K562 (cell line): ENCODE measurements at regions not wholly inside any gene's neighbourhood (a gene's known extent, or its start where the extent isn't known, plus 50 kb on each side); places are given as distances from the start of the nearest gene placed in this dataset.

Experiments used
- ATAC-seq: fragments of 200-7000 bp; cut with Tn5 transposase; 3 replicates; pipeline ENCODE4 v1.9.1; 2020; ENCODE audit warnings: moderate library complexity
- BruUV-seq: library from RNA; stranded (reverse); fragments of 400-500 nt; replicated peaks from 2 replicates; lab custom pipeline; 2021; lab: Mats Ljungman, UMichigan
- CTCF ChIA-PET: fragments of 300-600 bp; formaldehyde crosslinking; extraction: SDS; loops from one replicate; lab custom pipeline; 2021; ENCODE audit warnings: low intra/inter-chr PET ratio; lab: Yijun Ruan, JAX
- POLR2A ChIA-PET: fragments of 300-600, 350-650 bp; sonication (Branson Sonifier 250); formaldehyde crosslinking; extraction: SDS; loops from one replicate; lab custom pipeline; 2021; ENCODE audit warnings: antibody characterized with exemption, inconsistent platforms; lab: Yijun Ruan, JAX
- DNase-seq, 4 experiments: peaks; one replicate each; pipeline versions ENCODE4 v3.0.0 to v3.0.0-alpha.2; 2011 to 2018; ENCODE audit warnings: low spot score in 3 of 4, mixed read lengths in 3 of 4; ENCODE audit errors: extremely low read depth in 1 of 4
- FAIRE-seq: peaks from 2 replicates; lab custom pipeline; 2011; peaks lifted over from hg19 to GRCh38; lab: Jason Lieb, UNC
- H2AFZ ChIP-seq: 2 replicates; pipeline ENCODE4 v1.6.0; 2011; ENCODE audit warnings: low read depth, low read length, control low read depth, inconsistent platforms
- H3K27ac ChIP-seq: fragments of 200-600 bp; 3 replicates; pipeline ENCODE4 v1.8.0; 2011; ENCODE audit warnings: low read depth, mild to moderate bottlenecking, control low read depth, inconsistent platforms, low read length, moderate library complexity, mixed read lengths; ENCODE audit errors: extremely low read depth
- H3K27me3 ChIP-seq, 2 experiments: fragments of 300-600 bp in 1 of 2; 2 replicates in 1 of 2; 3 replicates in 1 of 2; pipeline versions ENCODE4 v1.6.0 to v1.8.0; 2011; ENCODE audit warnings: inconsistent platforms in 2 of 2, low read length in 2 of 2, mild to moderate bottlenecking in 1 of 2, mixed read lengths in 1 of 2, moderate library complexity in 1 of 2; ENCODE audit not compliant: control insufficient read depth in 2 of 2, insufficient read depth in 2 of 2
- H3K36me3 ChIP-seq: fragments of 300-600 bp; 3 replicates; pipeline ENCODE4 v1.8.0; 2011; ENCODE audit warnings: mild to moderate bottlenecking, low read length, inconsistent platforms; ENCODE audit not compliant: control insufficient read depth, insufficient read depth
- H3K4me1 ChIP-seq, 2 experiments: fragments of 200-600 bp in 1 of 2; replicated peaks in 1 of 2; 2 replicates in 1 of 2; 3 replicates in 1 of 2; pipeline versions ENCODE4 v1.5.1 to v1.8.0; 2011; ENCODE audit warnings: inconsistent platforms in 2 of 2, low read length in 2 of 2, mild to moderate bottlenecking in 1 of 2, mixed read lengths in 1 of 2, moderate library complexity in 1 of 2; ENCODE audit not compliant: control insufficient read depth in 2 of 2, insufficient read depth in 2 of 2
- H3K4me2 ChIP-seq: 2 replicates; pipeline ENCODE4 v1.6.1; 2011; ENCODE audit warnings: low read length, control low read depth, inconsistent platforms, mixed read lengths; ENCODE audit not compliant: insufficient read depth
- H3K4me3 ChIP-seq: fragments of 200-600 bp; sonication (generic), shearing (Covaris generic); 2 replicates; pipeline ENCODE4 v1.5.1; 2016; ENCODE audit warnings: control low read depth, inconsistent platforms
- H3K79me2 ChIP-seq: fragments of 200-600 bp; 3 replicates; pipeline ENCODE4 v1.8.0; 2011; ENCODE audit warnings: low read length, inconsistent platforms; ENCODE audit not compliant: control insufficient read depth, insufficient read depth
- H3K9ac ChIP-seq, 2 experiments: 2 replicates each; pipeline versions ENCODE4 v1.6.0 to v1.6.1; 2011; ENCODE audit warnings: low read depth in 2 of 2, low read length in 2 of 2, control low read depth in 1 of 2, inconsistent platforms in 1 of 2, mild to moderate bottlenecking in 1 of 2, mixed read lengths in 1 of 2; ENCODE audit not compliant: insufficient read depth in 1 of 2
- H3K9me1 ChIP-seq: one replicate; pipeline ENCODE4 v1.6.0; 2011; ENCODE audit warnings: inconsistent platforms, mild to moderate bottlenecking, low read length, moderate library complexity; ENCODE audit not compliant: control insufficient read depth, insufficient read depth
- H3K9me3 ChIP-seq: replicated peaks from 2 replicates; pipeline ENCODE4 v1.5.1; 2011; ENCODE audit warnings: low read depth, low read length, inconsistent platforms; ENCODE audit not compliant: control insufficient read depth, insufficient read depth
- H4K20me1 ChIP-seq: replicated peaks from 2 replicates; pipeline ENCODE4 v1.6.1; 2011; ENCODE audit warnings: low read length, inconsistent platforms, mixed read lengths; ENCODE audit not compliant: control insufficient read depth, insufficient read depth
- ARID3A ChIP-seq: IDR thresholded peaks from 2 replicates; pipeline ENCODE4 v1.6.1; 2012; ENCODE audit warnings: low read depth, low read length, improper control_type of control experiment, borderline replicate concordance
- BCL6 ChIP-seq: fragments of 250-450 bp; sonication (Bioruptor Pico); IDR thresholded peaks from 2 replicates; pipeline ENCODE4 v1.4.0; 2020
- CXXC5 ChIP-seq: fragments of 250-450 bp; sonication (Bioruptor Pico); IDR thresholded peaks from 2 replicates; pipeline ENCODE4 v1.8.0; 2022; ENCODE audit warnings: inconsistent platforms, mild to moderate bottlenecking, moderate library complexity
- NFE2 ChIP-seq: IDR thresholded peaks from 2 replicates; pipeline ENCODE4 v1.6.1; 2014; ENCODE audit warnings: antibody characterized with exemption, low read depth
- PTTG1 ChIP-seq: fragments of 450-650 bp; IDR thresholded peaks from 2 replicates; pipeline ENCODE4 v1.6.1; 2016; ENCODE audit warnings: low read depth, mild to moderate bottlenecking, missing genetic modification characterization, missing compliant biosample characterization
- SRF ChIP-seq, 2 experiments: fragments of 250-450, 450-650 bp in 1 of 2; sonication (Bioruptor Pico) in 1 of 2; sonication (generic) in 1 of 2; formaldehyde crosslinking; IDR thresholded peaks; 2 replicates each; pipeline versions ENCODE4 v1.5.0 to v1.5.1; 2020 to 2022; ENCODE audit warnings: mild to moderate bottlenecking in 1 of 2, missing genetic modification reagents in 1 of 2
- ZBTB34 ChIP-seq: fragments of 250-450 bp; sonication (Bioruptor Pico); IDR thresholded peaks from 2 replicates; pipeline ENCODE4 v1.8.0; 2021; ENCODE audit warnings: mild to moderate bottlenecking, moderate library complexity
- WGBS: fragments of 100-300 bp; shearing (Covaris generic); methylation state at CpG from one replicate; pipeline ENCODE4 v1.1.6; 2016; ENCODE audit warnings: low coverage, mixed read lengths; ENCODE audit not compliant: insufficient coverage; ENCODE audit errors: missing lambda C conversion rate; 5-methylcytosine and 5-hydroxymethylcytosine counted together
- in situ Hi-C: fragments of 300-500 bp; cut with MboI; formaldehyde crosslinking; loops from 4 replicates; pipeline ENCODE4 v1.15.0; 2018; ENCODE audit warnings: inconsistent platforms, mixed read lengths
- intact Hi-C: fragments of 100-400 bp; cut with micrococcal nuclease; formaldehyde crosslinking; loops from 2 replicates; pipeline ENCODE4 v1.14.2; 2022

DNA sequence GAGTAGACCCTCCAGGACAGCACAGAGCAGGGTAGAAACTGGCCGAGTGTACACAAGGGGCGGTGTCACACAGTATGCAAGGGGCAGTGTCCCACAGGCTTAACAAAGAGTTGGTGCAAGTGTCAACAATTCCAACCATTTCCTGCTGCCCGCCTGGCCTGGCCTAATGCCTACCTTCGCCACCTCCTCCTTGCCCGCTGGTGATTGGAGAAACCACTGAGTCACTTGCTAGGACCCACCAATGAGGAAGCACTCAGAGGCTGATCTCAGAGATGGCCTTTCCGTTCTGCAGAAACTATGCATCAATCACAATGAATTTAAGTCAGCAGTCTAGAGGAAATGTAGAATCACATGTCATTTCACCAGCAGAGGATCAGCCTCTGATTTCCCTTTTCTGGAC, 263.3 kb upstream of the PKDCC start:
- intact Hi-C loops, result loop anchor here (5.0 kb wide), 1 partner anchor 87 kb away; no protein-coding TSS in a partner anchor
- DNase-seq (no peak), ATAC-seq (no peak), FAIRE-seq (no peak)
- TF ChIP-seq PTTG1 (no peak), ZBTB34 (CRISPR knock-in tag) (no peak), CXXC5 (CRISPR knock-in tag) (no peak), BCL6 (CRISPR knock-in tag) (no peak), SRF (CRISPR knock-in tag; IDR thresholded peaks at IDR 0.05) (no peak), ARID3A (no peak), NFE2 (no peak)
- in situ Hi-C loops, result no loop called here
- H3K27me3 ChIP-seq, result no peaks in the 10 kb centered on the region
- ChIA-PET CTCF (no interaction called here), POLR2A (no interaction called here)
- H3K9me1 ChIP-seq, result no peaks in the 10 kb centered on the region
- no peaks in the 10 kb centered on the region for H3K9me3 ChIP-seq
- no peaks in the 10 kb centered on the region for H3K4me1 ChIP-seq
- H3K79me2 ChIP-seq, result no peaks in the 10 kb centered on the region
- H3K27ac ChIP-seq, result no peak overlapping the region
- no peaks in the 10 kb centered on the region for H4K20me1 ChIP-seq
- 0% methylated on average over 6 of the region's 6 CpGs for WGBS
- no peak overlapping the region for H2AFZ ChIP-seq
- no peak overlapping the region for H3K9ac ChIP-seq
- H3K4me3 ChIP-seq, result no peak overlapping the region
- no peak overlapping the region for H3K4me2 ChIP-seq
- H3K36me3 ChIP-seq, result no peaks in the 10 kb centered on the region
- no TSS peak for BruUV-seq
